Astrocyte (in vitro differentiated cells and primary cell): ENCODE measurements at regions not wholly inside any gene's neighbourhood (a gene's known extent, or its start where the extent isn't known, plus 50 kb on each side); places are given as distances from the start of the nearest gene placed in this dataset.

Source experiments
- EZH2 ChIP-seq: IDR thresholded peaks from 2 replicates; pipeline ENCODE4 v1.6.1; 2012; ENCODE audit warnings: mild to moderate bottlenecking, low read length, inconsistent platforms; ENCODE audit not compliant: insufficient read depth
- TF ChIP-seq, protein P1 (sequence below): IDR thresholded peaks from 2 replicates; pipeline ENCODE4 v1.5.1; 2011; ENCODE audit warnings: low read depth, mild to moderate bottlenecking, inconsistent platforms, low read length, moderate library complexity; ENCODE audit not compliant: insufficient read depth

DNA sequence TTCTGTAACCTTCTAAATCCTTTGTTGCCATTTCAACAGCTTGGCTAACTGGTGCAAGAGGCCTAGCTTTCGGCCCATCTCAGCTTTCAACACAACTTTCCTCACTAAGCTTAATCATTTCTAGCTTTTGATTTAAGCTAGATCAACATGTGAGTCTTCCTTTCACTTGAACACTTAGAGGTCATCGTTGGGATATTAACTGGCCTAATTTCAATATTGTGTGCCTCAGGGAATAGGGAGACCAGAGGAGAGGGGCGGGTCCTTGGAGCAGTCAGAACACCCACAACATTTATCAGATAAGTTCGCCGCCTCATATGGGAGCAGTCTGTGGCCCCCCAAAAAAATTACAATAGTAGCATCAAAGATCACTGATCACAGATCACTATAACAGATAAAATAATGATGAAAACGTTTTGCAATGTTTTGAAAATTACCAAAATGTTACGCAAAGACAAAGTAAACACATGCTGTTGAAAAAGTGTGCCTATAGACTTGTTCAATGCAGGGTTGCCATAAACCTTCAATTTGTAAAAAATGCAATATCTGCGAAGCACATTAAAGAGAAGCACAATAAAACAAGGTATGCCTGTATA lies 66.8 kb upstream of the PCSK1 start:
- TF ChIP-seq, protein P1, sequence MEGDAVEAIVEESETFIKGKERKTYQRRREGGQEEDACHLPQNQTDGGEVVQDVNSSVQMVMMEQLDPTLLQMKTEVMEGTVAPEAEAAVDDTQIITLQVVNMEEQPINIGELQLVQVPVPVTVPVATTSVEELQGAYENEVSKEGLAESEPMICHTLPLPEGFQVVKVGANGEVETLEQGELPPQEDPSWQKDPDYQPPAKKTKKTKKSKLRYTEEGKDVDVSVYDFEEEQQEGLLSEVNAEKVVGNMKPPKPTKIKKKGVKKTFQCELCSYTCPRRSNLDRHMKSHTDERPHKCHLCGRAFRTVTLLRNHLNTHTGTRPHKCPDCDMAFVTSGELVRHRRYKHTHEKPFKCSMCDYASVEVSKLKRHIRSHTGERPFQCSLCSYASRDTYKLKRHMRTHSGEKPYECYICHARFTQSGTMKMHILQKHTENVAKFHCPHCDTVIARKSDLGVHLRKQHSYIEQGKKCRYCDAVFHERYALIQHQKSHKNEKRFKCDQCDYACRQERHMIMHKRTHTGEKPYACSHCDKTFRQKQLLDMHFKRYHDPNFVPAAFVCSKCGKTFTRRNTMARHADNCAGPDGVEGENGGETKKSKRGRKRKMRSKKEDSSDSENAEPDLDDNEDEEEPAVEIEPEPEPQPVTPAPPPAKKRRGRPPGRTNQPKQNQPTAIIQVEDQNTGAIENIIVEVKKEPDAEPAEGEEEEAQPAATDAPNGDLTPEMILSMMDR: no peak
- no peak for TF ChIP-seq EZH2
